Colon (tissue), 2 donors: ENCODE measurements at regions not wholly inside any gene's neighbourhood (a gene's known extent, or its start where the extent isn't known, plus 50 kb on each side); places are given as distances from the start of the nearest gene placed in this dataset.

ENCODE experiments used
- FAIRE-seq: peaks from 2 replicates; lab custom pipeline; 2012; peaks lifted over from hg19 to GRCh38; lab: Jason Lieb, UNC
- donor health status: control.
- donor health status: control.

DNA sequence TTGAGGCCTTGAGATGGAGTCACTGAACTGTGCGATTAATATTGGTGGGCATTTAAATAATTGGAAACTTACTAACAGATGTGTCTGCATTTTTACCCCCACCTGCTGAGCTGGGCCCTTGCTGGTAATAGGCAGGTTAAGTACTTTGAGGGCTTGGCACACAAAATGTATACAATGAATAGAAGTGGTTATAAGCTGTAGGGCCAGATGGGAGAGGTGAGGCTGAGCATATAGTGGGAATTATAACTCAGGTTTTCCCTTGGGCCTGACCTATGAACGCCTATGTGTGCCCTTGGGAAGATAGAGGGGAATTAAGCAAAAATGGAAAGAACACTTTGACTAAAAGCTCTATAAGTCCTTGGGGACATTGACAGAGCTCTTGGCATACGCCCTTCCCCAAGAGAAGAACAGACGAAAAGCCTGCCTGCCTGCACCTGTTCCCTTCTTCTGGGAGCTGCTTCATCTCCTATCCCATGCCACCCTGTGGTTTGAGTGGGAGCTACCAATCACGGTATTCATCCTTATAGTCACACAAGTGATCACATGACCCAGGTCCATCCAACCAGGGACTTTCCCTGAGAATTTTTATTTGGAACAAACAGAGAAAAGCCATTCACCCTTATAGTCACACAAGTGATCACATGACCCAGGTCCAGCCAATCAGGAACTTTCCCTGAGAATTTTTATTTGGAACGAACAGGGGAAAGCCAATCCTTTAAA is 260.7 kb upstream of the CSF3R start:
- FAIRE-seq: no peak

DNA sequence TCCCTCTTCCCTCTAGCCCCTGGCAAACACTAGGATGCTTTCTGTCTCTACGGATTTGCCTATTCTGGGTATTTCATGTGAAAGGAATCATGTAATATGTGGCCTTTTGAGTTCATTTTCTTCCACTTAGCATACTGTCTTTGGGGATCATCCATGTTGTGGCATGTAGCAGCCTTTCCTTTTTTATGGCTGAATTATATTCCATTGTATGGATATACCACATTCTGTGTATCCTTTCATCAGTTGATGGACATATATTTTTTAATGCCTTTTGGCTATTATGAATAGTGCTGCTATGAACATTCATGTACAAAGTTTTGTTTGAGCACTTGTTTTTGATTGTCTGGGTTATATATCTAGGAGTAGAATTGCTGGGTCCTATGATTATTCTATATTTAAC is 258.4 kb upstream of the CSF3R start:
- FAIRE-seq: no peak

DNA sequence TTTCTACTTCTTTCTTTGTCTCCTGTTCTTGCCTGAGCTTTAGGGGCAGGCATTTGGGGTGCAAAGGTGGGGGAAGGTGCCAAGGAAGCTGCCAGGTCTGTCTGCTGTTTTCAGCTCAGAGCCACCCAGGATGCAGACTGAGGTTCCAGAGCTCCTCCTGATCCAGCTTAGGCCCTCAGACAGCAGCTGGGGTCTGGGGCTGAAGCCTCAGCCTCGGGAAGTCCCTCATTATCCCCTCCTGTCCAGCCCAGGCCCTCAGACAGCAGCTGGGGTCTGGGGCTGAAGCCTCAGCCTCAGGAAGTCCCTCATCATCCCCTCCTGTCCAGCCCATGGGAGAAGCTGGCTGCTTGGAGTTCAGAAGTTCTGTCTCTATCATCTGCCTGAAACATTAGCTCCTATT is 257.7 kb upstream of the CSF3R start:
- FAIRE-seq: no peak

DNA sequence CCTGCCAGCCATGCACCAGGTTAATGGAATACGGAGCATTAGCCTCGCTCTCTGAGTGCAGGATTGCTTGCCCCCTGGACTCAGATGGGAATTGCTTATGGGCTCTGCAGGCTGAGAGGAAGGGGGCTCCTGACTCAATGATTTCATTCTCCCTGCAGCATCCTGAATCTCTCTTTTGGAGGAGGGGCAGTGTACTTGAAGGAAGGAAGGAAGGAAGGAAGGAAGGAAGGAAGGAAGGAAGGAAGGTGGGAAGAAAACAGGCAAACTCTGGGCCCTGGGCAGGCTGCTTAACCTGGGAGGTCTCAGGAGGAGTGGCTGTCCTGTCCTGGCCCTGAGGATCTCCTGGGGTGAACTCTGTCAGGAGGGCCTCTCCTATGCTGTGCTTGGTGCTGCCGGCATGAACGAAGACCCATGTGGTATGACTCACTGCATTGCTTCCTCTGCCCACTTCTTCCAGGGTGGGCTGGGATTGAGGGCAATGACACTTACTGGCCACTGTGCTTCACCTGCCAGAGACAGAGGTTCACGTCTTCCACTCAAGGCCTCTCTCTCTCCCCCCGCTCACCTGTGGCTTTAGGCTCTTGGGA is 257.1 kb upstream of the CSF3R start:
- no peak for FAIRE-seq

DNA sequence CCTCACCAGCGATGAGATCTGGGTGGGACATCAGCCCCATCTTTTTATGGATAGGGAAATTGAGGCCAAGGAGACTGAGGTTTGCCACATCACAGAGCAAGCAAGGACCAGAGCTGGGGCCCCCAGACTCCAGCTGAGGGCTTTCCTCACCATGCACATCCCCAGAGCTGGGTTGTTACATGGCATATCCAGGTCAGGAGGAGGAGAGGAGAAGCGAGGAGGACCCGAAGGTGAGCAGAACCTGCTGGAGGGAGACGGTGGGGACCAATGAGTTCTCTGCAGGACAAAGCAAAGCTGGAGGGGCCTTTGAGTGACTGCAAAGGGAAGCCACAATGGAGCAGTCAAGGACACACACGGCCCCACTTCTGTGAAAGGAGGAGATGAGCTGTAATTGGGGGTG is 255.5 kb upstream of the CSF3R start:
- no peak for FAIRE-seq

DNA sequence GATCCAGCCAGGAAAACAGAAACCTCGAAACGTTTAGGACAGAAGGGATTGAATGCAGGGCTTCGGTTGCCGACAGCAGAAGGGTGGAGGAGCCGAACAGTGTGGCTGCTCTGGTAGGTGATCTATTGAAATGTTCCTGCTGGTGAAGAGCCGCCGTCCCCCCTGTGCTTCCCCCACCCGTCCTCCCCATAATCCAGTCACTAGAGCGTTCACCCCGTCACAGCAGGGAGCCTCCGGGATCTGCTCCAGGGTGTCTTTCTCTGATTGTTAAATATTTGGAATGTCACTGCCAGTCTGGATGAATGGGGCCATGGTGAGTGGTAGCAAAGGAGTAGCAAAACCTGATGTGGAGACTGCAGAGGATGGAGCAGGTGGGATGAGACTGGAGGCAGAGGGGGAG is 255.1 kb upstream of the CSF3R start:
- FAIRE-seq: no peak

DNA sequence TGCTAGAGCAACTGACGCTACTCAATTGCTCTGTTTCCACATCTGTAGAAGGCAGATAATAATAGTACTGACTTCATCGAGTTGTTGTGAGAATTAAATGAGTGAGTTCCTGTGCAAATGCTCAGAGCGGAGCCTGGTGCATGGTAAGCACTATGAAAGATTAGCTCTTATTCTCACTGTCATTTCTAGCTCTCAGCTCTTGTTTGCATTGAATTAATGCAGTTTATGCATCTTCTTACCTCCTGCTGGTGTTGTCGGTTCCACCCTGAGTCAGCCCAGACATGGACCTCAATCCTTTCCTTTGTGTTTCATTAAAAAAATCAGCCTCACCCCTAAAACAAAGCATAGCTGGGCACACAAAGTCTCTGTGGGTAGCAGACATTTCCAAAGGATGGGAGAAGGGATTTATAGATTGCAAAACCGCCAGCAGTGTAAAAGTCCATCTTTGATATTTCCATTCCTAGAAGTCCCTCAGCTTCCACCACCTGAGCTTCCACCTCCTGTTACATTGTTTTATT is 254.4 kb upstream of the CSF3R start:
- FAIRE-seq: no peak

DNA sequence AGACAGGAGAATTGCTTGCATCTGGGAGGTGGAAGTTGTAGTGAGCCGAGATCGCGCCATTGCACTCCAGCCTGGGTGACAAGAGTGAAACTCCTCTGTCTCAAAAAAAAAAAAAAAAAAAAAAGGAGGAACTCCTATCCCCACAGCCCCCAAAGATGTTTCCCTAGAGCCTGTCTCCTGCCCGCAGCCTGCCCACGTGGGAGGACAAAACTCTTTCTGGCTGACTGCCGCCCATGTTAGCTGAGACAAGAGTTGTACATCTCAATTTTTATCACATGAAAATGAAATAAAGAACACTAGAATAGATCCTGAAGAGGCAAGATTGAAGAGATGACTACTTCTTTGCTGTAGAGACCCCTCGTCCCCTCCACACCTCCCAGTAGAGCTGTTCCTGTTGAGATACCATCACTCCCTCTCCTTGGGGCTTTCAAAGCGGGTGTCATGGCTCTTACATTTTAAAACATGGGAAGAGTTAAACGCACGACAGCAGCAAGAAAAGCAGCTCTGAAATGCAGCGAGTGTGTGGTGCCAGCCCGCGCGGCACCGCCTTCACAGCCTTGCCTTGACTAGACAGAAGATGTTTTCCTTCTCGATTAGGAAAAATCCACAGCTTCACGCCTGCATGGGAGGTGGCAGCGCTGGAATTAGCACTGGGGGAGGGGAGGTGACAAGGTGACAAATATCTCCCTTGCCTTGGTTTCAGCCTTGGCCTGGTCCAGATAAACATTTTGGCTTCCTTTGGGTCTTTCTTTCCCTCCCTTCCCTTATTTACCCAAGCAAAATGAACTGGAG is 253.4 kb upstream of the CSF3R start:
- no peak for FAIRE-seq

DNA sequence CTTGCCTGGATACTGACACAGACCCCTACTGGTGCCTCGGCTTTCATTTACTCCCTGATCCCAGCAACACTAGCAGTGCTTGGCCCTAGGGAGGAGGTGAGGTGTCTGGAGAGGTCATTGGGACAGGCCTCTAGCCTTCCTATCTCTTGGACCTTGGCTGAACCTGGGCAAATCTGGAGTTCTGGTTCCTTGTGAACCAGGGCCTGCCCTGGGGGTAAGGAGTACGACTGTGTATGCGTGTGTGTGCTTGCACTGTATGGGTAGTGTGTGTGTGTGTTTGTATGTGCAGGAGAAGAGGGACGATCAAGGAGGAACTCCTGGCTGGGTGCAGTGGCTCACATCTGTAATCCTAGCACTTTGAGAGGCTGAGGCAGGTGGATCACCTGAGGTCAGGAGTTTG is 252.7 kb upstream of the CSF3R start:
- no peak for FAIRE-seq

DNA sequence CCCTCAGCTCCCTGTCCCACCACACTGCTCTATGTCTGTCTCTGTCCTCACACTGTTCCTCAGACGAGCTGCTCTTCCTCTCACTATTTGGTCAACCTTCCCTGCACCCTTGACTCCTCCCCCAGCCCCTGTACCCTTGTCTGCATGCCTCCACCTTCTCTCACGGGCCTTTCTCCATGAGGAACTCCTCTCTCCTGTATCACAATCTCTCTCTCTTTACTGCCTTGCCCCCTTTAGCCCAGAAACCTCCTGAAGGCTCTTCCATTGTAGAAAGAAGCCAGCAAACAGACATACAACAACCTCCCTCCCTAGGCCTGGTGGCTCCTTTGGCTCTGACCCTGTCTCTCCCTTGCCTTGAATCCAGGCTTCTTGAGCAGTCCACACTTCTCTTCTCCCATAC is 251.6 kb upstream of the CSF3R start:
- FAIRE-seq: no peak

DNA sequence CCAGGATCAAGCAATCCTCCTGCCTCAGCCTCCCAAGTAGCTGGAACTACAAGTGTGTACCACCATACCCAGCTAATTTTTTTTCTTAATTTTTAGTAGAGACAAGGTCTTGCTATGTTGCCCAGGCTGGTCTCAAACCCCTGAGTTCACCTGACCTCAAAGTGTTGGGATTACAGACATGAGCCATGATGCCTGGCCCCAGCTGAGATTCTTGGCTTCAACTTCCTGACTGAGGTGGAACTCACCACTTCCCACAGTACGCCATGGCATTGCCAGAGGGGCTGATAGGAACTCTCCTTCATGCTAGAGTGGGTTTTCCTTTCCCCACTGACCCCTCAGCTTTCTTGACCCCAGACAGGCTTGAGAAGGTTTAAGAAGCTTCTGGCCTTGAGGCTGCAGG is 251.0 kb upstream of the CSF3R start:
- FAIRE-seq: no peak

DNA sequence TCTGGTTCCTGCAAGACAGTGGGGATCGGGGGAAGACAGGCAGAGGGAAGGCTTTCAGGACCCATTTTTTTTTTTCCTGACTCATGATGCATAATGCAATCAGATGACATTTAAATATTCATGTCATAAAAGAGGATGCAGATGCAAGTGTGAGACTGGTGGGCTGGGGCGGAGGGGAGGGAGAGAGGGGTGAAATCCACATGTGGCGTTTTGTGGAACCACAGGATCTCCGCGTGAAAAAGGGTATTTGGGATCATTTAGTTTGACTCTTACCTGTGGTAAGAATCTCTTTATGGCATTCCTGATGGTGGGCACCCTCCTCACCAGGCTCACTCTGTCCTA is 249.3 kb upstream of the CSF3R start:
- FAIRE-seq: no peak

DNA sequence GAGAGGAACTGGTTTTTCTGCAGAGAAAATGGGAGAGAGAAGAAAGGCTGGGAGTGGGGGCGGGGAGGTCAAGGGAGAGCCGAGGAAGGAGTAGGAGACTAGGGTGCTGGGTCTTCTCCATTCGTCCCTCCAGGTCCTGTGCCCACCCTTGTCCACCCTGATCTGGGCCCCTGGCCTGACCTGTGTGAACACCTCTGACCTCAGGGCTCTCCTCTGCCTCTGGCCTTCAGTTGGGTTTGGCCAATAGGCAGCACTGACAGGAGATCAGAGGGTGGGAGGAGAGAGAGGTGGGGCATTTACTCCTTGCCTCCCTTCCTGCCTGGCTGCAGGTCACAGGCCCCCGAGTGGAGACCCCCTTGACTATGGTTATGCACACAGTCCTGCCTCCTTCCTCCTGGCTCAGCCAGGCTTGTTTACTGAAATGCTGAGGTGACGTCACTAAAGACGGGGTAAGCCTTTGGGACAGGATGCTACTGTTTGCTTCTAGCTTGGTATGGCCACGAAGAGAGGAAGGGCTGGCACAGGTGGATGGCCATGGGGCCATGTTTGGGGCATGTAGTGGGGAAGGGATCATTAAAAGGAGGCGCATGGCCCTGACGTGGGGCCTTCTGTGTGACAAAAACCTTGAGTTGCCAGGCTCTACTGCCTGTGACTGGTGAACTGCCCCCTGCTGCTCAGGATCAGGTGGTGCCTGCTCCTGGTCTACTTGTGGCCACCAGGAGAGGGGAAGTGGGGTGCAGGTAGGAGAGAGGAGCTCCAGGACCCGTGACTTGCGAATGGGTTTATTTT is 248.7 kb upstream of the CSF3R start:
- FAIRE-seq: no peak

DNA sequence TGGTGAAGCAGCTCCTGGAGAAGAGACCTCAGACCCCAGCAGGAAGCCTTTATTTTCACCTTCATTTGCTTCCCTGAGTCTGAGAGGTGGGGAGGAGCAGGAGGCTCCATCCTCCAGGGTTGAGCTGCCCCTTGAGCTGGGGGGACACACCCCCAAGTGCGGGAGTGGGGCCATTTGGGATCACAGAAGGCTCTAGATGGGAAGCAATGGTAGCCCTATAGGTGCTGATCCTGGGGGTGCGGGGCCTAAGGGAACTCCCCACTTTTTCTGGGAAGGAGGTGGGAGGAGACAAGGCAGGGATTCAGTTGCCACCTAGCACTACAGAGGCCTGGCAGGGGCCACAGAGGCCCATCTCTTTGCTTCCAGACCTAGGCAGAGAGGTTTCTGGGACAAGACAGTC is 247.9 kb upstream of the CSF3R start:
- FAIRE-seq: no peak

DNA sequence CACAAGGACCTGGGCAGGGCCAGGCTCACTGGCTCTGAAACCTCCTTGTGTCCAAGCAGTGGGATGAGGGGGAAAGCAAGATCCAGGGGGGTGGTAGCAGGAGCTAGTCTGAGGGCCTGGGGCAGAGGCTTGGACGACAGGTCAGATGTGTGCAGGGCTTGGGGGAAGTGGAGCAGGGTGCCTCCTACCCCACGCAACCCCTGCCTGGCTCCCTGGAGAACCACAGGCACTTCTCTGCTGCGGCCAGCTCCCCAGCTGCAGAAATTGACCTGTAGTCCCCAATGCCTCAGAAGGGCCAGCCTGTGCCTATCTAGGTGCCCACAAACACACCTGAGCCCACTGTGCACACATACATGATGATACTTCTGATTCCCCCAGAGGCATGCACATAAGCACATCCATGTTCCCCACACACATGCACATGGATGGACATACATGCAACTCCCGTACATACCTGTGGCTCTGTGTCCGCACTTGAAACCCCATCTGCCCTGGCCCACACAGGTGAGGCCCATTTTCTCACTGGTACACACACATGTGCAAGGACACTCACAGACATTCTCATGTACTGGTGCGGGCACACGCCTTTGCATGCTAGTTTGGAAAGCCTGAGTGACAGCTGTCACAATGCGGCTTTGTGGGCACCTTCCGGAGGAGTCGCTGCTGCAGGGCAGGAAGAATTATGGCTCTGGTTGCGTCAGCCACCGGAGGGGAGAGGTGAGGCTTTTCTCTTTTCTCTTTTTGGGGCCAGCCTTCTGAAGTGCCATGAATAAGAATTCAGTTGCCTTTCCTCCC is 247.2 kb upstream of the CSF3R start:
- FAIRE-seq: no peak

DNA sequence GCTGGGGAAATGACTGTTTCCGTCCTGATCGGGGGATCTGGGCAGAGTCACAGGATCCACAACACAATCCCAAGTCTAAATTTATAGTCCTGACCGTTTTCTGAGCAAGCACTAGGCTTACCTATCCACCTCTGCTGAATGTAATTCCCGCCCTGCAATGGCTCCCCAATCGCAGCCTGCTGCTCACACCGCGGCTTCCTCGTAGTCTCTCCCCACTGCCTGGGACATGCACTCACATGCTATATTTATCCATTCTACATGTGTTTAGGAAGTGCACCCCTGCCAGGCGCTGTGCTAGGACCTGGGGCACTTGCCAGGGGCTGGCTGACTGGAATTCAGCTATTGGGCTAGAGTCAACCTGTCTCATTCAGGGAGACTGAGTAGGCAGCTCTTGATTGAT is 246.6 kb upstream of the CSF3R start:
- no peak for FAIRE-seq

DNA sequence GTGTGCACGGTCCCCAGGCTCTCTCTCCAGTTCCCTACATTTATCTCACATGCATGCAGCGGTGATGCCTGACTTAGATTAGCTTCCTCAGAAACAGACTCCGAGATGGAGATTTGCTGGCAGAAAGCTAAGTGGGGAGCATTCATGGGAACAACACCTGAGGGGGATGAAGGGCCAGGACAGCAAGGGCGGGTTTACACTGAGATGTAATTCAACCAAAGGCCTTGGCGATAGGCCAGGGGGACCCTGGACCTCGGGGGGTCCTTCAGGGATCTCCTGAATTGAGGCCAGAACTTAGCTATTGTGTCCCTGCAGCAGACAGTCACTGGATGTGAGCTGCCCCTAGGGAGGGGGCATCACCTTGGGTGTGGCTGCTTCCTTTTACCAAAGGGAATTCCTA is 246.1 kb upstream of the CSF3R start:
- FAIRE-seq: no peak

DNA sequence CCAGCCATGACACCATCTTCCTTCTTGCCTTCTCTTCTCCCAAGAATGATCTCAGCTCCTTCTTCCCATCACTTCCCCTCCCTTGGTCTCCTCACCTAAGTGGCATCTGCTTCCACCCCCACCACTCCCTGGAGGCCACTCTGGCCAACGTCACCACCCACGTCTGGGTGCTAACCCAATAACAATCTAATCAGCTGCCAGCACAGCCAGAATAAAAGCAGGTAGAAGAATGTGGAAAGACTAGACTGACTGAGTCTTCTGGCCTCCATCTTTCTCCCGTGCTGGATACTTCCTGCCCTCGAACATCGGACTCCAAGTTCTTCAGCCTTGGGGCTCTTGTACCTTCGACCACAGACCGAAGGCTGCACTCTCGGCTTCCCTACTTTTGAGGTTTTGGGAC is 245.3 kb upstream of the CSF3R start:
- FAIRE-seq: no peak

DNA sequence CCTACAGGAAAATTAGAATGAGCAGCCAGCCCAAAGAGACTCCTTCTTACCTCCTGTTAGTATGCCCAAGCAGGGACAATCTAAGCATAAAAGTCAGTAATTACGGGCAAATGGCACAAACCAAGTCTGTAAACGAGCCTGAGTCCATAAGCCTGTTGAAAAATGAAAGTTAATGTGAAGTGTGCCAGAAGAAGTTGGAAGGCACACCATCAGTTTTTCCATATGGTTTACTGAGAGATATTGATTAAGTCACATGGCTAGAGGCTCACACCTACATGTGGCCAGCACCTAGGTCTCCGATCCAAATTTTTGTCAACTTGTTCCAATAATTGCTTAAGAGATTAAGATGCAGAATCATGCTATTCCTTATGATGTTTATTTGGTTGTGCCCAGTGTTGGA is 242.4 kb upstream of the CSF3R start:
- FAIRE-seq: no peak

DNA sequence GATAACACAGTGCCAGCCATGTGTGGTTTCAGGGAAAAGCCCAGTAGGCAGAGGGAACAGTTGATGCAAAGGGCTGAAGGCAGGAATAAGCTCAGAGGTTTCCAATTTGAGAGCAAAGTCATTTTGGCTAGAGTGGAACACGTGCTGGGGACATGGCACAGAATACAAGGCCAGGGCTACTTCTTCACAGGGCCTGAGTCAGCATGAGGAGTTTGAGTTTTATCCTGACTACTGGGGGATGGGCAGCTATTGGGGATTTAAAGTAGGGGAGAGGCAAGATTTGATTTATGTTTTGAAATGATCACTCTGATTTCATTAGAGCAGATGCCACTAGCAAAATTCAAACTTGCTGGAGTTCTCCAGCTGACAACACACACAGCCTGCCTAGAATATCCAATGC is 241.1 kb upstream of the CSF3R start:
- no peak for FAIRE-seq

DNA sequence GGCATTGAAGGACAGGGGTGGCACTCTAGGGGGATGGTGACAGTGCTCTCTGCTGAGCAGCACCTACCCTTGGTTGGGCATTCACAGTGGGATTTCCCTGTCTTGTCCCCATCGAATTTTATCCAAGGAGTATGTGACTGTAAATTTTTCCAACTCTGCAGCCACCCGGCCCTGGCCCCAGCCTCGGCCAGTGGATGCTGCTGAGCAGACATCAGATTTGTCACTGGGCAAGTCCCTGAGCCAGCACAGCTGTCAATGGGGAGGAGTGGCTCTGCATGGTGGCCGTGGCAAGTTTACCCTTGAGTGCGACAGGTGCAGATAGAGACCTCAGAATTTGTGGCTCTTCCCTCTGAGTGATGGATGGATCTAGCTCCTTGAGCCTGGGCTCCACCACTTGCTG is 240.2 kb upstream of the CSF3R start:
- FAIRE-seq: no peak

DNA sequence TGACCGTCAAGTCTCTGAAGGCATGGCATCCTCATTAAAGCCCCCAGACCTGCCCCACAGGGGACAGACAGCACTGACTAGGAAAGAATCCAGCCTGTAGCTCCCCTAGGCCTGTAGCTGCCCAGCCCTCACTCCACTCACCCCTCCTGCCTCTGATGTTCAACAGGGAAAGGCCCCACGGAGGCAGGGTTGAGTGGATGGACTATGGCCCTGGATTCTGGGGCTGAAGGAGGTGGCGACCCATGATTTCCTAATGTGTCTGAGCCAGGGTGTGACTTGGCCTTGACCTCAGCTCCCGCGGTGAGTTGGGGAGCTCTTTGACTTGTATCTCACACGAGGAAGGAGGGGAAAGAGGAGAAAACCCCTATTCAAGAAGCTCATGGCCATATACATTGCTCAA is 238.5 kb upstream of the CSF3R start:
- FAIRE-seq: no peak
